Body of pancreas (tissue), 4 donors: ENCODE measurements at regions not wholly inside any gene's neighbourhood (a gene's known extent, or its start where the extent isn't known, plus 50 kb on each side); places are given as distances from the start of the nearest gene placed in this dataset.

Experiments
- POLR2A ChIP-seq, 3 donors: fragments of 450-650 bp; IDR thresholded peaks; one replicate each; pipeline ENCODE4 v1.6.1; 2016; ENCODE audit warnings: antibody characterized with exemption in 3 of 3, mild to moderate bottlenecking in 2 of 3
- TF ChIP-seq, protein P1 (sequence below), 7 experiments: fragments of 450-650 bp in 4 of 7; fragments of 200-600 bp in 3 of 7; sonication (generic) in 3 of 7; IDR thresholded peaks; one replicate each; pipeline ENCODE4 v1.5.1; 2016 to 2019; ENCODE audit warnings: antibody characterized with exemption in 7 of 7

DNA sequence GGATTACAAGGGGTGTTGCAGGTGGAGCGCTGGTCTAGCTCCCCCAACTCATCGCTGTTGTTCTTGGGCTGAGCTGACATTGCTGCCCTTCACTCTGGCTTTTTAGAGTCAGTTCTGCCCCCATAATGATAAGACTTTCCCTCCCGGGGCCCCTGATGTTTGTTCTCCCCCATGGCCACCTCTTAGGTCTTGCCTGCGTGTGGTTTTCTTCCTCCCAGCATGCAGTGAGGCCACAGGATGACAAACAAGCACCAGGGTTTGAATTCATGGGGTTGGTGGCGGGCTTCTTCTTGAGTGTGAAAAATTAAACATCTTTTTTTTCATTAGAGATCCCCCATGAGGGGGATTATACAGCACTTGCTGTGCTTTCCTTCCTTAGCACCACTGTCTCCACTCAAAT is 74.1 kb downstream of the CTAGE1 start:
- no peak for TF ChIP-seq POLR2A (IDR thresholded peaks at IDR 0.05)
- TF ChIP-seq, protein P1, sequence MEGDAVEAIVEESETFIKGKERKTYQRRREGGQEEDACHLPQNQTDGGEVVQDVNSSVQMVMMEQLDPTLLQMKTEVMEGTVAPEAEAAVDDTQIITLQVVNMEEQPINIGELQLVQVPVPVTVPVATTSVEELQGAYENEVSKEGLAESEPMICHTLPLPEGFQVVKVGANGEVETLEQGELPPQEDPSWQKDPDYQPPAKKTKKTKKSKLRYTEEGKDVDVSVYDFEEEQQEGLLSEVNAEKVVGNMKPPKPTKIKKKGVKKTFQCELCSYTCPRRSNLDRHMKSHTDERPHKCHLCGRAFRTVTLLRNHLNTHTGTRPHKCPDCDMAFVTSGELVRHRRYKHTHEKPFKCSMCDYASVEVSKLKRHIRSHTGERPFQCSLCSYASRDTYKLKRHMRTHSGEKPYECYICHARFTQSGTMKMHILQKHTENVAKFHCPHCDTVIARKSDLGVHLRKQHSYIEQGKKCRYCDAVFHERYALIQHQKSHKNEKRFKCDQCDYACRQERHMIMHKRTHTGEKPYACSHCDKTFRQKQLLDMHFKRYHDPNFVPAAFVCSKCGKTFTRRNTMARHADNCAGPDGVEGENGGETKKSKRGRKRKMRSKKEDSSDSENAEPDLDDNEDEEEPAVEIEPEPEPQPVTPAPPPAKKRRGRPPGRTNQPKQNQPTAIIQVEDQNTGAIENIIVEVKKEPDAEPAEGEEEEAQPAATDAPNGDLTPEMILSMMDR (IDR thresholded peaks at IDR 0.05): no peak
